A673 (cell line): ENCODE measurements at regions not wholly inside any gene's neighbourhood (a gene's known extent, or its start where the extent isn't known, plus 50 kb on each side); places are given as distances from the start of the nearest gene placed in this dataset.

Experiments used
- EZH2 ChIP-seq: fragments of 200-600 bp; sonication (generic); IDR thresholded peaks from 2 replicates; pipeline ENCODE4 v1.6.1; 2017; ENCODE audit warnings: borderline replicate concordance, low read depth, mild to moderate bottlenecking, mixed read lengths, antibody characterized with exemption, low read length; ENCODE audit not compliant: poor library complexity, severe bottlenecking
- TF ChIP-seq, protein P1 (sequence below): fragments of 300-800, 200-600 bp; sonication (generic); conservative IDR thresholded peaks from 2 replicates; pipeline ENCODE4 v1.5.1; 2017; ENCODE audit warnings: low read depth, mild to moderate bottlenecking, antibody characterized with exemption, low read length, moderate library complexity, mixed read lengths

DNA sequence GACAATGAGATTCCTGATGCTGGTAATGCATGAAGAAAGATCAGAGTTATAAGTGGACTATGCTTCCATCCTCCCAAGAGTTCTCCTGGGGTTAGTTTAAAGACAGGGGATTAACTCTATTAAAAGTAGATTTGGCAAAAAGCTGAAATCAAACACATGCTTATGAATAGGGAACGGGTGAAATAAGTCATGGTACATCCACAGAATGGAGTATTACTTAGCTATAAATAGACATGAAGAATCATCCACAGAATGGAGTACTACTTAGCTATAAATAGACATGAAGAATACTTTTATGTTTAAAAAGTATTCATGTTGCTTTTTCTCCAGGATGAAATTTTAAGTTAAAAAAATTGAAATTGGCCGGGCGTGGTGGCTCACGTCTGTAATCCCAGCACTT is 596.4 kb upstream of the B3GAT1 start:
- TF ChIP-seq, protein P1, sequence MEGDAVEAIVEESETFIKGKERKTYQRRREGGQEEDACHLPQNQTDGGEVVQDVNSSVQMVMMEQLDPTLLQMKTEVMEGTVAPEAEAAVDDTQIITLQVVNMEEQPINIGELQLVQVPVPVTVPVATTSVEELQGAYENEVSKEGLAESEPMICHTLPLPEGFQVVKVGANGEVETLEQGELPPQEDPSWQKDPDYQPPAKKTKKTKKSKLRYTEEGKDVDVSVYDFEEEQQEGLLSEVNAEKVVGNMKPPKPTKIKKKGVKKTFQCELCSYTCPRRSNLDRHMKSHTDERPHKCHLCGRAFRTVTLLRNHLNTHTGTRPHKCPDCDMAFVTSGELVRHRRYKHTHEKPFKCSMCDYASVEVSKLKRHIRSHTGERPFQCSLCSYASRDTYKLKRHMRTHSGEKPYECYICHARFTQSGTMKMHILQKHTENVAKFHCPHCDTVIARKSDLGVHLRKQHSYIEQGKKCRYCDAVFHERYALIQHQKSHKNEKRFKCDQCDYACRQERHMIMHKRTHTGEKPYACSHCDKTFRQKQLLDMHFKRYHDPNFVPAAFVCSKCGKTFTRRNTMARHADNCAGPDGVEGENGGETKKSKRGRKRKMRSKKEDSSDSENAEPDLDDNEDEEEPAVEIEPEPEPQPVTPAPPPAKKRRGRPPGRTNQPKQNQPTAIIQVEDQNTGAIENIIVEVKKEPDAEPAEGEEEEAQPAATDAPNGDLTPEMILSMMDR = no peak
- no peak for TF ChIP-seq EZH2
